ENCODE measurements at regions not wholly inside any gene's neighbourhood (a gene's known extent, or its start where the extent isn't known, plus 50 kb on each side); places are given as distances from the start of the nearest gene placed in this dataset.

- Histone ChIP-seq H4K20me1 (ENCODE audit: insufficient read depth) (no peaks in the 10 kb centered on the region), H3K79me2 (ENCODE audit: low read depth) (no peaks in the 10 kb centered on the region), H3K9me3 (ENCODE audit: insufficient read depth, low read depth) (peaks cover 11% of the 10 kb centered on the region), H3K4me2 (no peak overlapping the region), H2AFZ (no peak overlapping the region), H3K4me1 (replicated peaks; ENCODE audit: insufficient read depth) (peaks cover 14% of the 10 kb centered on the region), H3K4me3 (no peak overlapping the region), H3K9me2 (ENCODE audit: insufficient read depth) (no peaks in the 10 kb centered on the region), H3K36me3 (ENCODE audit: low read depth) (no peaks in the 10 kb centered on the region), H3K27ac (no peak overlapping the region), H3F3A (ENCODE audit: insufficient read depth, low read depth) (no peaks in the 10 kb centered on the region), H3K27me3 (ENCODE audit: insufficient read depth, low read depth) (peaks cover 7% of the 10 kb centered on the region; the same call in 1 of the 2 replicates)
- CTCF ChIA-PET = no interaction called here
- DNase-seq = no peak
- POLR2A ChIA-PET (ENCODE audit: unreplicated experiment) = no interaction called here
- intact Hi-C loops (cut with micrococcal nuclease; ENCODE audit: unreplicated experiment) = no loop called here
- no TSS peak for BruUV-seq (replicated peaks)
- no peak for TF ChIP-seq EZH2 (IDR thresholded peaks at IDR 0.05; ENCODE audit: low read depth)
- TF ChIP-seq CTCF (conservative IDR thresholded peaks at IDR 0.05) = no peak
These were observed 125.3 kb upstream of the B3GAT1 start for GRCh38 chr11:134537296-134537695.

GRCh38 chr11:134536677-134537076, 124.6 kb upstream of the B3GAT1 start:
- intact Hi-C loops (cut with micrococcal nuclease; ENCODE audit: unreplicated experiment) = no loop called here
- CTCF ChIA-PET = no interaction called here

GRCh38 chr11:134536219-134536618, 124.2 kb upstream of the B3GAT1 start:
- H3K9me3 ChIP-seq (ENCODE audit: insufficient read depth, low read depth) = peaks cover 6% of the 10 kb centered on the region; the same call in 1 of the 2 replicates
- H3K4me2 ChIP-seq = no peak overlapping the region
- no peaks in the 10 kb centered on the region for H3K9me2 ChIP-seq (ENCODE audit: insufficient read depth)
- H3K4me1 ChIP-seq (replicated peaks; ENCODE audit: insufficient read depth) = peaks cover 3% of the 10 kb centered on the region
- no peak overlapping the region for H3K27ac ChIP-seq
- BruUV-seq (replicated peaks) = no TSS peak
- TF ChIP-seq EZH2 (IDR thresholded peaks at IDR 0.05; ENCODE audit: low read depth) (no peak), CTCF (conservative IDR thresholded peaks at IDR 0.05) (no peak)
- POLR2A ChIA-PET (ENCODE audit: unreplicated experiment) = no interaction called here
- H3K27me3 ChIP-seq (ENCODE audit: insufficient read depth, low read depth) = peaks cover 7% of the 10 kb centered on the region; the same call in 1 of the 2 replicates
- H3K36me3 ChIP-seq (ENCODE audit: low read depth) = no peaks in the 10 kb centered on the region
- no peak overlapping the region for H3K4me3 ChIP-seq
- H3K79me2 ChIP-seq (ENCODE audit: low read depth) = no peaks in the 10 kb centered on the region
- H2AFZ ChIP-seq = no peak overlapping the region
- DNase-seq = no peak
- intact Hi-C loops (cut with micrococcal nuclease; ENCODE audit: unreplicated experiment) = no loop called here
- H4K20me1 ChIP-seq (ENCODE audit: insufficient read depth) = no peaks in the 10 kb centered on the region
- CTCF ChIA-PET = no interaction called here
- H3F3A ChIP-seq (ENCODE audit: insufficient read depth, low read depth) = no peaks in the 10 kb centered on the region

More at GRCh38 chr11:134536677-134537076, 124.6 kb upstream of the B3GAT1 start:
- no TSS peak for BruUV-seq (replicated peaks)
- no peak overlapping the region for H3K4me2 ChIP-seq
- no peak overlapping the region for H3K27ac ChIP-seq
- TF ChIP-seq CTCF (conservative IDR thresholded peaks at IDR 0.05) (no peak), EZH2 (IDR thresholded peaks at IDR 0.05; ENCODE audit: low read depth) (no peak)
- no peaks in the 10 kb centered on the region for H3K9me2 ChIP-seq (ENCODE audit: insufficient read depth)
- no peak overlapping the region for H2AFZ ChIP-seq
- H3K4me1 ChIP-seq (replicated peaks; ENCODE audit: insufficient read depth) = peaks cover 7% of the 10 kb centered on the region
- no peak for DNase-seq
- peaks cover 7% of the 10 kb centered on the region; the same call in 1 of the 2 replicates for H3K27me3 ChIP-seq (ENCODE audit: insufficient read depth, low read depth)
- no peaks in the 10 kb centered on the region for H3K36me3 ChIP-seq (ENCODE audit: low read depth)
- H4K20me1 ChIP-seq (ENCODE audit: insufficient read depth) = no peaks in the 10 kb centered on the region
- no peaks in the 10 kb centered on the region for H3F3A ChIP-seq (ENCODE audit: insufficient read depth, low read depth)
- H3K79me2 ChIP-seq (ENCODE audit: low read depth) = no peaks in the 10 kb centered on the region
- POLR2A ChIA-PET (ENCODE audit: unreplicated experiment) = no interaction called here
- H3K9me3 ChIP-seq (ENCODE audit: insufficient read depth, low read depth) = peaks cover 7% of the 10 kb centered on the region; the same call in 1 of the 2 replicates
- H3K4me3 ChIP-seq = no peak overlapping the region
